ENCODE measurements at regions not wholly inside any gene's neighbourhood (a gene's known extent, or its start where the extent isn't known, plus 50 kb on each side); places are given as distances from the start of the nearest gene placed in this dataset.

DNA sequence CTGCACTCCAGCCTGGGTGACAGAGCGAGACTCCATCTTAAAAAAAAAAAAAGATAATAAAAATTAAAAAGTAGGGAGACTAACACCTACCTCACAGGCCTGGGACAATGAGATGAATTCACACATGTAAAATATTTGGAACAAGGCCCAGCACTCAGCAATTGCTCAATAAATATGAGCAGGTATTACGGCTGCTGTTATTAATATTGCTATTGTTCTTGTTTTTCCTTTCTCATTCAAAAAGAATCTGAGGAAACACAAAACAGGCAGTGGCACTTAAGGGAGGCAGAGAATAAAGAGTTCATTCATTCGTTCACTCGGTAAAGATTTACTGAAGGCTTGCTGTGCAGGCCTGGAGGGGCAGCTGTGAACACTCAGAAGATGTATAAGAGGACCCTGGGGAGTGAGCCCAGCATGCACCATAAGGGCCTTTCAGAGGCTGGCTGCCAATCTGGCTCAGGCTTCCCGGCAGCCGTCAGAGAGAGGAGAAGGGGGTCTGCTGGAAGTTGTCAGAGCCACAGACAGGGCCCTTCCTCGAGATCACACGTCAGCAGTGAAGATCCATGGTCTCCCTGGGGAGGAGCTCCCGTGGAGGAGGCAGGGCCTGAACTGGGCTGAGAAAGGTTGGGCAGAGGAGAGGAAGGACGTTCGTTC is 51.6 kb upstream of the TCF20 start (continued):
- TF ChIP-seq JUNB (IDR thresholded peaks at IDR 0.05; ENCODE audit: unreplicated experiment) = no peak
- TF ChIP-seq NANOG (IDR thresholded peaks at IDR 0.05; ENCODE audit: borderline replicate concordance) = no peak
- TF ChIP-seq, protein P1, sequence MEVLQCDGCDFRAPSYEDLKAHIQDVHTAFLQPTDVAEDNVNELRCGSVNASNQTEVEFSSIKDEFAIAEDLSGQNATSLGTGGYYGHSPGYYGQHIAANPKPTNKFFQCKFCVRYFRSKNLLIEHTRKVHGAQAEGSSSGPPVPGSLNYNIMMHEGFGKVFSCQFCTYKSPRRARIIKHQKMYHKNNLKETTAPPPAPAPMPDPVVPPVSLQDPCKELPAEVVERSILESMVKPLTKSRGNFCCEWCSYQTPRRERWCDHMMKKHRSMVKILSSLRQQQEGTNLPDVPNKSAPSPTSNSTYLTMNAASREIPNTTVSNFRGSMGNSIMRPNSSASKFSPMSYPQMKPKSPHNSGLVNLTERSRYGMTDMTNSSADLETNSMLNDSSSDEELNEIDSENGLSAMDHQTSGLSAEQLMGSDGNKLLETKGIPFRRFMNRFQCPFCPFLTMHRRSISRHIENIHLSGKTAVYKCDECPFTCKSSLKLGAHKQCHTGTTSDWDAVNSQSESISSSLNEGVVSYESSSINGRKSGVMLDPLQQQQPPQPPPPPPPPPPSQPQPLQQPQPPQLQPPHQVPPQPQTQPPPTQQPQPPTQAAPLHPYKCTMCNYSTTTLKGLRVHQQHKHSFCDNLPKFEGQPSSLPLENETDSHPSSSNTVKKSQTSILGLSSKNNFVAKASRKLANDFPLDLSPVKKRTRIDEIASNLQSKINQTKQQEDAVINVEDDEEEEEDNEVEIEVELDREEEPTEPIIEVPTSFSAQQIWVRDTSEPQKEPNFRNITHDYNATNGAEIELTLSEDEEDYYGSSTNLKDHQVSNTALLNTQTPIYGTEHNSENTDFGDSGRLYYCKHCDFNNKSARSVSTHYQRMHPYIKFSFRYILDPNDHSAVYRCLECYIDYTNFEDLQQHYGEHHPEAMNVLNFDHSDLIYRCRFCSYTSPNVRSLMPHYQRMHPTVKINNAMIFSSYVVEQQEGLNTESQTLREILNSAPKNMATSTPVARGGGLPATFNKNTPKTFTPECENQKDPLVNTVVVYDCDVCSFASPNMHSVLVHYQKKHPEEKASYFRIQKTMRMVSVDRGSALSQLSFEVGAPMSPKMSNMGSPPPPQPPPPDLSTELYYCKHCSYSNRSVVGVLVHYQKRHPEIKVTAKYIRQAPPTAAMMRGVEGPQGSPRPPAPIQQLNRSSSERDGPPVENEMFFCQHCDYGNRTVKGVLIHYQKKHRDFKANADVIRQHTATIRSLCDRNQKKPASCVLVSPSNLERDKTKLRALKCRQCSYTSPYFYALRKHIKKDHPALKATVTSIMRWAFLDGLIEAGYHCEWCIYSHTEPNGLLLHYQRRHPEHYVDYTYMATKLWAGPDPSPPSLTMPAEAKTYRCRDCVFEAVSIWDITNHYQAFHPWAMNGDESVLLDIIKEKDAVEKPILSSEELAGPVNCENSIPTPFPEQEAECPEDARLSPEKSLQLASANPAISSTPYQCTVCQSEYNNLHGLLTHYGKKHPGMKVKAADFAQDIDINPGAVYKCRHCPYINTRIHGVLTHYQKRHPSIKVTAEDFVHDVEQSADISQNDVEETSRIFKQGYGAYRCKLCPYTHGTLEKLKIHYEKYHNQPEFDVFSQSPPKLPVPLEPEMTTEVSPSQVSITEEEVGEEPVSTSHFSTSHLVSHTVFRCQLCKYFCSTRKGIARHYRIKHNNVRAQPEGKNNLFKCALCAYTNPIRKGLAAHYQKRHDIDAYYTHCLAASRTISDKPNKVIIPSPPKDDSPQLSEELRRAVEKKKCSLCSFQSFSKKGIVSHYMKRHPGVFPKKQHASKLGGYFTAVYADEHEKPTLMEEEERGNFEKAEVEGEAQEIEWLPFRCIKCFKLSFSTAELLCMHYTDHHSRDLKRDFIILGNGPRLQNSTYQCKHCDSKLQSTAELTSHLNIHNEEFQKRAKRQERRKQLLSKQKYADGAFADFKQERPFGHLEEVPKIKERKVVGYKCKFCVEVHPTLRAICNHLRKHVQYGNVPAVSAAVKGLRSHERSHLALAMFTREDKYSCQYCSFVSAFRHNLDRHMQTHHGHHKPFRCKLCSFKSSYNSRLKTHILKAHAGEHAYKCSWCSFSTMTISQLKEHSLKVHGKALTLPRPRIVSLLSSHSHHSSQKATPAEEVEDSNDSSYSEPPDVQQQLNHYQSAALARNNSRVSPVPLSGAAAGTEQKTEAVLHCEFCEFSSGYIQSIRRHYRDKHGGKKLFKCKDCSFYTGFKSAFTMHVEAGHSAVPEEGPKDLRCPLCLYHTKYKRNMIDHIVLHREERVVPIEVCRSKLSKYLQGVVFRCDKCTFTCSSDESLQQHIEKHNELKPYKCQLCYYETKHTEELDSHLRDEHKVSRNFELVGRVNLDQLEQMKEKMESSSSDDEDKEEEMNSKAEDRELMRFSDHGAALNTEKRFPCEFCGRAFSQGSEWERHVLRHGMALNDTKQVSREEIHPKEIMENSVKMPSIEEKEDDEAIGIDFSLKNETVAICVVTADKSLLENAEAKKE (CRISPR knock-in tag; IDR thresholded peaks at IDR 0.05) = no peak
- no peak for TF ChIP-seq CREB1 (CRISPR knock-in tag; IDR thresholded peaks at IDR 0.05; ENCODE audit: low read depth)

GRCh38 chr22:42320443-42321416 is 50.3 kb upstream of the TCF20 start:
- Histone ChIP-seq H2AFZ (no peak overlapping the region), H3K36me3 (ENCODE audit: insufficient read depth) (no peaks in the 10 kb centered on the region), H3F3A (replicated peaks; ENCODE audit: low read depth) (no peaks in the 10 kb centered on the region), H3K4me2 (no peak overlapping the region), H3K4me3 (no peak overlapping the region), H4K20me1 (replicated peaks; ENCODE audit: insufficient read depth) (peaks cover under 1% of the 10 kb centered on the region; the same call in 1 of the 2 replicates), H3K27me3 (ENCODE audit: insufficient read depth) (no peaks in the 10 kb centered on the region), H3K4me1 (ENCODE audit: insufficient read depth) (peaks cover 12% of the 10 kb centered on the region; the same call in 1 of the 2 replicates), H3K27ac (ENCODE audit: low read depth) (no peak overlapping the region), H3K79me2 (replicated peaks; ENCODE audit: insufficient read depth) (no peaks in the 10 kb centered on the region), H3K9me2 (ENCODE audit: insufficient read depth) (no peaks in the 10 kb centered on the region)
- Mint-ChIP-seq H3K36me3 (ENCODE audit: low read depth) (peaks cover 8% of the 10 kb centered on the region; the same call in 1 of the 3 replicates), H3K4me1 (peaks cover 45% of the 10 kb centered on the region), H3K27ac (no peak overlapping the region; the same call in 1 of the 2 replicates), H3K9me3 (no peaks in the 10 kb centered on the region; the same call in 1 of the 3 replicates), H3K27me3 (ENCODE audit: insufficient read depth, low read depth, poor library complexity) (peaks cover 14% of the 10 kb centered on the region), H3K4me3 (no peak overlapping the region)
- no peak for DNase-seq (ENCODE audit: low spot score)
- ATAC-seq = no peak
- TF ChIP-seq NANOG (IDR thresholded peaks at IDR 0.05; ENCODE audit: borderline replicate concordance) = no peak
- TF ChIP-seq REST (IDR thresholded peaks at IDR 0.05; ENCODE audit: unreplicated experiment) = no peak
- no peak for TF ChIP-seq STAT1 (IDR thresholded peaks at IDR 0.05; ENCODE audit: unreplicated experiment)
- no peak for TF ChIP-seq EZH2 (IDR thresholded peaks at IDR 0.05; ENCODE audit: low read depth, unreplicated experiment)
